ENCODE measurements at regions not wholly inside any gene's neighbourhood (a gene's known extent, or its start where the extent isn't known, plus 50 kb on each side); places are given as distances from the start of the nearest gene placed in this dataset.

DNA sequence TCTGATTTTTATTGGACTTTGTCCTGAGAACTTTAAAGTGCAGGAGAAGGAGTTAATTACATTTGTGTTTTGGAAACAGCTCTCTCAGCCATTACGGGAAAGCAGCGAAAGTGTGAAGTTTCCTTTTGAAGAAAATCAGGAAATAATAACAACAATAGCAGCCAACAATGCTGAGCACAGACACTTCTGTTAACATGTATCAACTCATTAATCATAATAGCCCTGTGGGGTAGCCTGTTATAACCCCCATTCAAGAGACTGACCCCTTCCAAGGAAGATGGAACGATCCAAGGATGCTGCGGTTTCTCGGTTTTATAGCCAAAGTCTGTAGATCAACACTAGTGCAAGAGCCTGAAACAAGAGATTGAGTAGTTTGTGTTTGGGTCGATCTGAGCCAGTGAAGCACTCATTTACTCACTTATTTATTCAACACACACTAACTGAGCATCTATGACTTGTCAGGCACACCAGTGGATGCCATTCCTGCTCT is 195.5 kb downstream of the DRD1 start:
- intact Hi-C loops (cut with micrococcal nuclease; ENCODE audit: unreplicated experiment): no loop called here
- CTCF ChIA-PET: no interaction called here

DNA sequence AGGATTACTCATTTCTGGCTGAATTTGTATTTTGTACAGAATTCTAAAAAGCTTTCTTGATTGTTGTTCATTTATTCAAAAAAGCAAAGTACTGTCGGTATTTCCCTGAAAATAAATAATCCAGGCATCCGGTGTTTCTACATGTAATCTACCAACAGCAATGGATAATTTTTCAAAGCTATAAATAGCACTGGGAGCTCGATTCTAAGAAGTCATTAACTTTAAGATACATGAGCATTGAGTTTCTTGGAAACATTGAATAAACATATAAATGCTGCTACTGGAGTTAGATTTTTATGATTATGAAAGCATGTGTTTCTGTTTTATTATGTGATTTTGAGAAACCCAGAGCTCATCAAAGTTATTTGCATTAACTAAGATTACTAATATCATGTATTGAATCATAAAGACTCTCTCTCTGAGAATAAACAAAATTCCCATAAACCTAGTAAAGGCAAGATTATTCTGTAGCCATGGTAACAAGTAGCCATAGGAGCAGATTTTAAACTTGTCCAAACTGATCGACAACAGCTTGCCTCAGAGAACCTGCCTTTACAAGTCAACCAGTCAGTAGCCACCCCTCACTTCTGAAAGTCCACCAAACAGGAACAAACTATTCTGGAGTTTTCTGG is 197.0 kb downstream of the DRD1 start:
- CTCF ChIA-PET: no interaction called here
- no peak overlapping the region for H3K27ac ChIP-seq (ENCODE audit: low read depth, low read length, poor library complexity, severe bottlenecking)
- intact Hi-C loops (cut with micrococcal nuclease; ENCODE audit: unreplicated experiment): no loop called here
- no peaks in the 10 kb centered on the region for H3K9me3 ChIP-seq (ENCODE audit: low read depth, low read length, poor library complexity, severe bottlenecking)
- no TSS peak for BruUV-seq (replicated peaks)
- no peak for DNase-seq (ENCODE audit: low spot score)
- no peaks in the 10 kb centered on the region for H3K36me3 ChIP-seq (ENCODE audit: insufficient read depth, low read length, poor library complexity, severe bottlenecking)
- POLR2A ChIA-PET (ENCODE audit: low non-redundant PET): no interaction called here
- no peak for TF ChIP-seq EZH2 (IDR thresholded peaks at IDR 0.05; ENCODE audit: borderline replicate concordance, low read depth, low read length, poor library complexity, severe bottlenecking)
- no peaks in the 10 kb centered on the region for H3K4me1 ChIP-seq (ENCODE audit: insufficient read depth, low read length, poor library complexity, severe bottlenecking)
- H3K27me3 ChIP-seq (replicated peaks; ENCODE audit: insufficient read depth, low read depth, low read length, poor library complexity): peaks cover 15% of the 10 kb centered on the region
- no peak overlapping the region for H3K4me3 ChIP-seq (ENCODE audit: low read depth, low read length, poor library complexity, severe bottlenecking)

More for the DNA sequence above, 195.5 kb downstream of the DRD1 start:
- POLR2A ChIA-PET (ENCODE audit: low non-redundant PET): no interaction called here
- Histone ChIP-seq H3K27ac (ENCODE audit: low read depth, low read length, poor library complexity, severe bottlenecking) (no peak overlapping the region), H3K4me1 (ENCODE audit: insufficient read depth, low read length, poor library complexity, severe bottlenecking) (no peaks in the 10 kb centered on the region), H3K36me3 (ENCODE audit: insufficient read depth, low read length, poor library complexity, severe bottlenecking) (no peaks in the 10 kb centered on the region), H3K27me3 (replicated peaks; ENCODE audit: insufficient read depth, low read depth, low read length, poor library complexity) (peaks cover 15% of the 10 kb centered on the region), H3K9me3 (ENCODE audit: low read depth, low read length, poor library complexity, severe bottlenecking) (no peaks in the 10 kb centered on the region), H3K4me3 (ENCODE audit: low read depth, low read length, poor library complexity, severe bottlenecking) (no peak overlapping the region)
- TF ChIP-seq, protein P1, sequence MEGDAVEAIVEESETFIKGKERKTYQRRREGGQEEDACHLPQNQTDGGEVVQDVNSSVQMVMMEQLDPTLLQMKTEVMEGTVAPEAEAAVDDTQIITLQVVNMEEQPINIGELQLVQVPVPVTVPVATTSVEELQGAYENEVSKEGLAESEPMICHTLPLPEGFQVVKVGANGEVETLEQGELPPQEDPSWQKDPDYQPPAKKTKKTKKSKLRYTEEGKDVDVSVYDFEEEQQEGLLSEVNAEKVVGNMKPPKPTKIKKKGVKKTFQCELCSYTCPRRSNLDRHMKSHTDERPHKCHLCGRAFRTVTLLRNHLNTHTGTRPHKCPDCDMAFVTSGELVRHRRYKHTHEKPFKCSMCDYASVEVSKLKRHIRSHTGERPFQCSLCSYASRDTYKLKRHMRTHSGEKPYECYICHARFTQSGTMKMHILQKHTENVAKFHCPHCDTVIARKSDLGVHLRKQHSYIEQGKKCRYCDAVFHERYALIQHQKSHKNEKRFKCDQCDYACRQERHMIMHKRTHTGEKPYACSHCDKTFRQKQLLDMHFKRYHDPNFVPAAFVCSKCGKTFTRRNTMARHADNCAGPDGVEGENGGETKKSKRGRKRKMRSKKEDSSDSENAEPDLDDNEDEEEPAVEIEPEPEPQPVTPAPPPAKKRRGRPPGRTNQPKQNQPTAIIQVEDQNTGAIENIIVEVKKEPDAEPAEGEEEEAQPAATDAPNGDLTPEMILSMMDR (conservative IDR thresholded peaks at IDR 0.05; ENCODE audit: low read depth, low read length): no peak
- TF ChIP-seq EZH2 (IDR thresholded peaks at IDR 0.05; ENCODE audit: borderline replicate concordance, low read depth, low read length, poor library complexity, severe bottlenecking): no peak
- DNase-seq (ENCODE audit: low spot score): no peak
- no TSS peak for BruUV-seq (replicated peaks)

DNA sequence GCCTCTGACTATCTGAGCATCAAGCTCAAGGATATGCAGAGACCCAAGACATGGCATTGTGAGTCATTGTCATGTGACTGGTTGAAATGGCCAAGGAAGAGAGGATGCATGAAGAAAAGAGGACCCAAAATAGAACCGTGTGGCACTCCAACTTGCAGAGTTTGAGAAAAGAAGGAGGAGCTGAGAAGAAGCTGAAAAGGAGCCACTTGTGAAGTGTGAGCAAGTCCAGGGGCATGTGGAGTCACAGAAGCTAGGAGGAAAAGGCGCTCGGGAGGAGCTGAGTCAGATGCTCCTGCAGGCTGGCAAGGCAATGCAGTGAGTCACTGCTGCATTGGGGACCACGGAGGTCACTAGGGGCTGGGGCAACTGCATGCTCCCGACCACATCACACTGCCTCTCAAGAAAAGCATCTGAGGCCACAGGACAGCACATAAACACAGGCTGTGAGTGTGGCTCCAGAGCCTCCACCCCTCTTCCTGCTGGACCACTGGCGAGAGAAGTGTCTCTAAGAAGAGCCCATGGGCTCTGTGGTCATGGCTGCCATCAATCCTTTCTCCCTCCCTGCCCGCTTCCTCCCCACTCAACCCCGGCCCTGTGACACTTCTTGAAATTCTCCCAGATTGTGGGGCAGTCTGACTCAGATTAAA is 197.6 kb downstream of the DRD1 start:
- TF ChIP-seq, protein P1 (conservative IDR thresholded peaks at IDR 0.05; ENCODE audit: low read depth, low read length): no peak
- no peak for TF ChIP-seq EZH2 (IDR thresholded peaks at IDR 0.05; ENCODE audit: borderline replicate concordance, low read depth, low read length, poor library complexity, severe bottlenecking)
- no TSS peak for BruUV-seq (replicated peaks)
- ChIA-PET CTCF (no interaction called here), POLR2A (ENCODE audit: low non-redundant PET) (no interaction called here)
- Histone ChIP-seq H3K4me1 (ENCODE audit: insufficient read depth, low read length, poor library complexity, severe bottlenecking) (no peaks in the 10 kb centered on the region), H3K4me3 (ENCODE audit: low read depth, low read length, poor library complexity, severe bottlenecking) (no peak overlapping the region), H3K9me3 (ENCODE audit: low read depth, low read length, poor library complexity, severe bottlenecking) (no peaks in the 10 kb centered on the region), H3K27me3 (replicated peaks; ENCODE audit: insufficient read depth, low read depth, low read length, poor library complexity) (peaks cover 15% of the 10 kb centered on the region), H3K36me3 (ENCODE audit: insufficient read depth, low read length, poor library complexity, severe bottlenecking) (no peaks in the 10 kb centered on the region), H3K27ac (ENCODE audit: low read depth, low read length, poor library complexity, severe bottlenecking) (no peak overlapping the region)
- intact Hi-C loops (cut with micrococcal nuclease; ENCODE audit: unreplicated experiment): no loop called here
- DNase-seq (ENCODE audit: low spot score): no peak

All from A673 (cell line).